ENCODE measurements at regions not wholly inside any gene's neighbourhood (a gene's known extent, or its start where the extent isn't known, plus 50 kb on each side); places are given as distances from the start of the nearest gene placed in this dataset.
"Not testable (repeated sequence)": the region's sequence is repeated elsewhere in the genome, so short reads cannot be mapped to it uniquely, and the experiment has no call there.

DNA sequence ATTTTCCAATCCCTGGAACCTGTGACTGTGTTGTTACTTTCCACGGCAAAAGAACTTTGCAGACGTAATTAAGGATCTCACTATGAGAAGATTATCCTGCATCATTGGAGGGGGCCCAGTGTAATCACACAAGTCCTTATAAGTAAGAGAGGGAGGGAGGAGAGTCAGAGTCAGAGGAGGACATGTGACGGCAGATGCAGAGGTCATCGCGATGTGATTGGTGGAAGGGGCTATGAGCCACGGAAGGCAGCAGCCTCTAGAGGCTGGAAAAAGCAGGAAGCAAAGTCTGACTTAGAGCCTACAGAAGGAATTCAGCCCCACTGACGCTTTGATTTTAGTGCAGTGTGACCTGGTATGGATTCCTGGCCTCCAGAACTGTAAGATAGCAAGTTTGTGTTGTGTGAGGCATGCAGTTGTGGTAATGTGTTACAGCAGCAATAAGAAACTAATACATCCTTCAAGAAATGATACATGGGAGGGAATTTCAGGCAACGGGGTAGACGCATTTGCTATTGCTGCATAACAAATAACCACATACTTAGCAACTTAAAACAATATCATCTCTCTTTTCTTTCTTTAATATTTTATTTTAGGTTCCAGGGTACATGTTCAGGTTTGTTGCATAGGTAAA is 112.7 kb upstream of the SERPINE2 start:
- DNase-seq (ENCODE audit: low spot score in 2 of 2) (no peak), ATAC-seq (ENCODE audit: low read depth) (no peak)
- no peaks in the 10 kb centered on the region for H3K4me1 Mint-ChIP-seq
- peaks cover 8% of the 10 kb centered on the region for H3K27me3 Mint-ChIP-seq
- H3K27ac Mint-ChIP-seq, result no peak overlapping the region
- H3K4me3 Mint-ChIP-seq, result no peak overlapping the region
- H3K36me3 Mint-ChIP-seq, result no peaks in the 10 kb centered on the region
- H3K9me3 Mint-ChIP-seq, result peaks cover 1% of the 10 kb centered on the region

DNA sequence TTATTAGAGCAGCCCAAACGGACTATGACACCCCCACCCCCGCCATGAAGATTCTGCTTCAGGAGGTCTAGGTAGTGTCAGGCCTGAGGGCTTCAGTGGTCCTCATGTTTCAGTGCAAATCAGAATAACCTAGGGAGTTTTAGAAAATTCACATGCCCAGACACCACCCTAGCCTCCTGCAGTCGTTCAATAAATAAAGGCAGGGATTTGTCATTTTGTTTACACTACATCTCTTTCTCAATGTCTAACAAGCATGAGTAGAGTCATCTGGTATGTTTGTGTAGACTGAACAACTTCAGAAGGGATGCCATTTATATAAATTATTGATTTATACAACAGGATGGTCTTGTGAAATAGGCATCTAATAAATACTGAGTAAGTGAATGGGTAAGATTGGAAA is 112.1 kb upstream of the SERPINE2 start:
- Mint-ChIP-seq H3K4me1 (no peaks in the 10 kb centered on the region), H3K36me3 (no peaks in the 10 kb centered on the region), H3K4me3 (no peak overlapping the region)

DNA sequence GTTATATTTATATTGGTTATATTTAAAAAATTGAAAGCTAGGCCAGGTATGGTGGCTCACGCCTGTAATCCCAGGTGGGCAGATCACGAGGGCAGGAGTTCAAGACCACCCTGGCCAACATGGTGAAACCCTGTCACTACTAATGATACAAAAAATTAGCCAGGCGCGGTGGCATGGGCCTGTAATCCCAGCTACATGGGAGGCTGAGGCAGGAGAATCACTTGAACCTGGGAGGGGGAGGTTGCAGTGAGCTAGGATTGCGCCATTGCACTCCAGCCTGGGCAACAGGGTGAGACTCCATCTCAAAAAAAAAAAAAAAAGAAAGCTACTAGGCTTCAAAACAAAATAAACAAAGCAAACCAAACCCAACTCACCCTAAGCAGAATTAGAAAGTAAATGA is 109.0 kb upstream of the SERPINE2 start:
- H3K36me3 Mint-ChIP-seq; H3K4me1 Mint-ChIP-seq; ATAC-seq (ENCODE audit: low read depth): not testable (repeated sequence)

More for the DNA sequence above, 112.1 kb upstream of the SERPINE2 start:
- peaks cover 1% of the 10 kb centered on the region for H3K9me3 Mint-ChIP-seq
- DNase-seq (ENCODE audit: low spot score in 2 of 2) (no peak), ATAC-seq (ENCODE audit: low read depth) (no peak)
- peaks cover 8% of the 10 kb centered on the region for H3K27me3 Mint-ChIP-seq
- no peak overlapping the region for H3K27ac Mint-ChIP-seq

DNA sequence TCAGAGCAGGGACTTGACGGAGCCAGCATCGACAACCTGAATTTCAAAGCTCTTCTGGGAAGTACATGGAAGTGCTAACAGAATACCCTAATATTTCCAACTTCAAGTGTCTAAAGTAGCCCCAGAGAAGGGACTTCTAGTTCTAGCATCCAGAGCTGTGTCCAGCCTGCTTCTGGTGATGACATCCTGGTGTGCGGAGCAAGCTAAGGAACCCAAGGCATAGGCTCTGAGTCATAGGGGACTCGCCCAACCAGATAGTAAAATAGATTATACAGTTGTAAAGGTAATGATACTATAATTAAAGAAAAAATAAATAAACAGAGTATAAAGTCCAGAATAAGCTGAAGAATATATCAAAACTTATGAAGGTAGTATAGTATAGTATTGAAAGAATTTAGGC is 108.1 kb upstream of the SERPINE2 start:
- DNase-seq (ENCODE audit: low spot score in 2 of 2) (no peak), ATAC-seq (ENCODE audit: low read depth) (no peak)
- H3K27ac Mint-ChIP-seq, result no peak overlapping the region
- H3K27me3 Mint-ChIP-seq, result peaks cover 13% of the 10 kb centered on the region
- H3K36me3 Mint-ChIP-seq, result no peaks in the 10 kb centered on the region
- no peak overlapping the region for H3K4me3 Mint-ChIP-seq
- no peaks in the 10 kb centered on the region for H3K4me1 Mint-ChIP-seq
- H3K9me3 Mint-ChIP-seq, result peaks cover 1% of the 10 kb centered on the region

More for the DNA sequence above, 109.0 kb upstream of the SERPINE2 start:
- not testable (repeated sequence) for H3K27ac Mint-ChIP-seq; H3K4me3 Mint-ChIP-seq; DNase-seq (ENCODE audit: low spot score in 2 of 2); H3K27me3 Mint-ChIP-seq; H3K9me3 Mint-ChIP-seq

DNA sequence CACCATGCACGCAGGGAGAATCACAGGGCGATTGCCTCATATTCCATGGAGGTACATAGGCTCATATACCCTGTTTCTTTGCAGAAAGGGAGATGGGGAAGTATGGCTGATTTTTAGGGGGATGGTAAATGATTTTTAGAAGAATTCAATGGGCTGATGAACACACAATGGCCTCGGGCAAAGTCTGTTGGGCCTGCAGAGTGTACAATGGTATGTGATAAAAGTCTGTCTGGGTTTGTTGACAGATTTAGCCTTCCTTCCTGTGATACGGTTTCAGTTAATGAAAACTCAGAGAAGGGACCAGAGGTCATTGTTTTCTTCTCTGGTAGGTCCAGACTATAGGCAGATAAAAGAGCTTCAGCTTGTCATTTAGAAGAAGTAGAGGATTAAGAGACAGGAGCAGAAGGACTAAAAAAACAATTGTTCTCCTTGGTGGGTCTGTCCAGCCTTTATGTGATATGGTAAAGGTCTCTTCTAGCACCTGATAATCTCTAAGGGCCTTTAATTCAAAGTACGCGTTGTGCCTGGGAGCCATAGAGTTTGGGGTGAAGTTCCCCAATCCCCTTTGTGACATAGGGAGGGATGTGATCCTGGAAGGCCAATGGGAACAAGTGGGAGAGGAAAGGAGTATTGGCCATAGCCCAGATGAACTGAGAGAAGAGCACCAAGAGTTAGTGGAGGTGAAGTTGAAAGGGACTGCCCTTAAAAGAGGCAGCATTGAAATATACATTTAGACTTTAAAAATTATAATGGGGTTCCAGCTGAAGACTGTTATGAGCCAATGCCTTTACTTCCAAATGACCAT is 107.5 kb upstream of the SERPINE2 start:
- peaks cover 12% of the 10 kb centered on the region for H3K27me3 Mint-ChIP-seq
- no peaks in the 10 kb centered on the region for H3K4me1 Mint-ChIP-seq
- H3K9me3 Mint-ChIP-seq, result no peaks in the 10 kb centered on the region
- H3K36me3 Mint-ChIP-seq, result no peaks in the 10 kb centered on the region
- no peak overlapping the region for H3K4me3 Mint-ChIP-seq
- no peak overlapping the region for H3K27ac Mint-ChIP-seq
- DNase-seq (ENCODE audit: low spot score in 2 of 2) (no peak), ATAC-seq (ENCODE audit: low read depth) (no peak)

DNA sequence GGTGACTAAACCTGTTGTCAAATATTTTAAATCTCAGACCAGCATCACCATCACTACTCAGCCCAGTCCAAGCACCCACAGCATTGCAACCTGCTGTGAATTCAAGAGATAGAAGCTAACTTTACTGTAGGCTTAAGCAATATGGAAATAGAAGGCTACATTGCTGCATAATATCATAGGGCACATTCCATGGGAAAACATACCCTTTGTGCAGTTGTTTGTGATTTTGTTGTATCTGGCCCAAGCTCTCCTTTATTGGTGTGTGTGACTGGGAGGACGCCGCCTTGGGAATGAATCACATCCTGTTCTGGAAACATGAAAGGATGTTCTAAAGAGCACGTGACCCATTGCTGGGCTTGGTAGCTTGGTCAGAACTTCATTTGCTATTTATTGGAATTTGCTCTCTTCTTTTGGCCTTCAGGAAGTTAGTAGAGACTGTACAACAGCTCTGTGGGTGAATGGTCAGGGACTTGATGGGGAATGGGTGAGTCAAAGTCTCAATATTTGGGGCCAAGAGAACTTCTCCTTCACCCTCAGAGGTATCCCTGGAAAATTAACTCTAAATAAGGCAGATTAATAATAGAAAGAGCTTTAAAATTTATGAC is 106.8 kb upstream of the SERPINE2 start:
- Mint-ChIP-seq H3K9me3 (no peaks in the 10 kb centered on the region), H3K27ac (no peak overlapping the region), H3K36me3 (no peaks in the 10 kb centered on the region), H3K4me1 (no peaks in the 10 kb centered on the region), H3K27me3 (peaks cover 12% of the 10 kb centered on the region), H3K4me3 (no peak overlapping the region)
- DNase-seq (ENCODE audit: low spot score in 2 of 2), result no peak
- no peak for ATAC-seq (ENCODE audit: low read depth)

DNA sequence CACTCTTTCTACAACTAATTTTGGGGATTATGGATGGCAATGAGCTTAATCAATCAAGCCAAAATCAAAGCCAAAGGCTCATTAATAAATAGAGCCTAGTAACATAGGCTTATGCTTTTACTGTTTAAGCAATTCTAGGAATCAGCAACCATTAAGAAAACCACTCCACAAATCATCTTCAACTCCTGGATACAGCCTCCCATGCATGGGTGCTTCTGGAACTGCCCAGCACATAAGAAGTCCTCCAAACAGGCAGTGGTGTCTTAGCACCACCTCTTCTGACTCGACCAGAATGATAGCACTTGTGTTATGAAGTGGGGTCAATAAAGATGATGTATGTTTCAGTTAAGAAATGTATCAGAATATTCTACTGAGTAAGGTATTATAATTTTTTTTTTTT is 104.4 kb upstream of the SERPINE2 start:
- Mint-ChIP-seq H3K4me1 (no peaks in the 10 kb centered on the region), H3K36me3 (no peaks in the 10 kb centered on the region), H3K9me3 (no peaks in the 10 kb centered on the region), H3K27ac (no peak overlapping the region), H3K4me3 (no peak overlapping the region), H3K27me3 (peaks cover 8% of the 10 kb centered on the region)
- ATAC-seq (ENCODE audit: low read depth), result no peak
- no peak for DNase-seq (ENCODE audit: low spot score in 2 of 2)

DNA sequence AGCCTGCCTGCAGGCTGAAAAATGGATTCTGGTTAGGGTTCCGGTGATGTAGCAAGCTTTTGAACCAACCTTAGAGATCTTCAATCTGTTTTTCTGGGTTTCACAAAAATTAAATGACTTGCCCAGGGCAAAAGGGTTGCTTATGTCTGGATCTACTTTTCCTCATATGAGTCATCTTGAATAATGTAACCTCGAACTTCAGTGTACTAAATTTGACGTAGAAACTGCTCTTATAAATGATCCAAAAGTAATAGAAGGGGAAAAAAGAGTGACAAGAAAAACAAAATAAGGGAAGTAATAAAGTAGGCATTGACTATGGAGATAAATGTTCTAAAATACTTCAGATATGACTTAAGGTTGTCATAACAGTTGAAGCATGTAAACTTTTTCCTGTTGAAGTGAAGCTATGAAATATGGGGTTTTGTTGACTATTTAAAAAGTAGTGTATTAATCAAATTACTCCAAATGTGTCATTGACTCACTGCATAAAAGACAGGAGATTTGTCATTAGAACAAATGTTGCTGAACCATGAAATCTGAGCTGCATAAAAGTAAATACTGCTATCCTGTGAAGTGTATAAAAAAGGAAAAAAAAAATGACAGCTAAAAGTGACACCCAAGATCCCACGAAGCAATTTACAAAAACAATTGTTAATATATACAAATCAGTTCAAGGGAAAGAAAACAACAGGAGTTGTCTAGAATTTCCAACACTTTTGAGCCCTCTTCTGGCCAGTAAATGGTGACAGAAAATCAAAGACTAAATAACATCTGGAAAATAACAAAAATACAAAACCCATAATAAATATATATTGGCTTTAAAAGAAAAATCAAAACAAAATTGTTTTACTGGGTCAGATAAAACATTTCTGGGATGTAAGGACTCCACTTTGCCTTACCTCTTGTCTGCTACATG is 103.6 kb upstream of the SERPINE2 start:
- ATAC-seq (ENCODE audit: low read depth) (no peak), DNase-seq (ENCODE audit: low spot score in 2 of 2) (no peak)
- Mint-ChIP-seq H3K27ac (no peak overlapping the region), H3K36me3 (no peaks in the 10 kb centered on the region), H3K27me3 (peaks cover 8% of the 10 kb centered on the region), H3K9me3 (no peaks in the 10 kb centered on the region), H3K4me3 (no peak overlapping the region), H3K4me1 (no peaks in the 10 kb centered on the region)

DNA sequence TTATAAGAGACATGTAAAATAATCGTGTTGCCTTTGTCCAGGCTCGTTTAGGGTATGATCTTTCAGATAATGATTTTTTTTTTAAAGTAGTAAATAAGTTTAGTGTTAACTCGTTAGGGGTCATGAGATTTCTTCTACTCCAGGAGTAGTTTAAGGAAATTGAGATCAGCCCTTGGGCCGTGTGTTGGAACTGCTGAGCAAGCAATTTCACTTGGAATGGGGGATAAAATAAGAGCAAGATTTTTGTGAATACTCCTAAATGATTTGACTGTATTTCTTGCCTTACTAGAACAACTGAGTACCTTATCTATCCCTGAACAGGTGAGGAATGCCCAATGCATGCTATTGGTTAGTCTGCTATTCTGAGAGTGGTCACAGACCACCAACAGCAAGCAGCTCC is 102.2 kb upstream of the SERPINE2 start:
- Mint-ChIP-seq H3K27me3 (peaks cover 9% of the 10 kb centered on the region), H3K36me3 (no peaks in the 10 kb centered on the region), H3K27ac (no peak overlapping the region), H3K9me3 (peaks cover 2% of the 10 kb centered on the region), H3K4me1 (peaks cover 2% of the 10 kb centered on the region), H3K4me3 (no peak overlapping the region)
- DNase-seq (ENCODE audit: low spot score in 2 of 2) (no peak), ATAC-seq (ENCODE audit: low read depth) (no peak)

DNA sequence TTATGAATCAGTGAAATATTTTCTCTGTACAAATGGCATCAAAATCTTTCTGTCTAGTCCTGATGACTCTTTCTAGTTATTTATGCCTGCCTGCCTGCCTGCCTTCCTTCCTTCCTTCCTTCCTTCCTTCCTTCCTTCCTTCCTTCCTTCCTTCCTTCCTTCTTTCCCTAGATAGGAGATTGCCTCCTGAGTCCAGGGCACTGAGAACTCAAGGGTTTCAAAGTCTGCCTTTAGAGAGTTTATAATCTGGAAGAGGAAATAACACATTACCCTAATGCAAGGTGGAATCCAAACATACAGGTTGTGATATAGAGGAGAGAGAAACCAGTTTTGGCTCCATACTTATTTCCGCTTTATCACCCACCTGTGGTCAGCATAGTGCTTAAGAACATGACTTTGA is 98.1 kb upstream of the SERPINE2 start:
- peaks cover 12% of the 10 kb centered on the region for H3K27me3 Mint-ChIP-seq
- peaks cover 2% of the 10 kb centered on the region for H3K9me3 Mint-ChIP-seq
- no peak for DNase-seq (ENCODE audit: low spot score in 2 of 2)
- ATAC-seq (ENCODE audit: low read depth), result no peak
- H3K36me3 Mint-ChIP-seq, result no peaks in the 10 kb centered on the region
- no peak overlapping the region for H3K27ac Mint-ChIP-seq
- peaks cover 2% of the 10 kb centered on the region for H3K4me1 Mint-ChIP-seq
- no peak overlapping the region for H3K4me3 Mint-ChIP-seq

DNA sequence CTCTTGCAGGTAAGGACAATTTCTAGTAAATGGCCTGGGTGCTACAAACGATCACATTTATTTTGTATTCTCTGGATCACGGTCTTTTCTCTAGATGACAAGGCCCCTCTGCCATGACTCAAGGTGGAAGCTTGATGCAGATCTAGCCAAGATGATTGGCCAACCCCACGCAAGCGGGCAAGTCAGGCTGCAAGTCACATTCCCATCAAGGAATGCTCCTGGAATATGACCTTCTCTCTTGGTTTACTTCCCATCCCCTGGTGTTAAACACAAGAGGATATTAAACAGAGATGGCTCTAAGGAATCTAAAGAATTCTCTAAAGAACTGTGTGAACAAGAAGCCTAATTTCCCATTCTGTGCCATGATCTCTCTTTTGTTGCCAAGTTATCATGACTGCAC is 97.3 kb upstream of the SERPINE2 start:
- H3K4me3 Mint-ChIP-seq, result no peak overlapping the region
- H3K9me3 Mint-ChIP-seq, result peaks cover 2% of the 10 kb centered on the region
- peaks cover 12% of the 10 kb centered on the region for H3K27me3 Mint-ChIP-seq
- no peak overlapping the region for H3K27ac Mint-ChIP-seq
- DNase-seq (ENCODE audit: low spot score in 2 of 2), result no peak
- no peaks in the 10 kb centered on the region for H3K36me3 Mint-ChIP-seq
- H3K4me1 Mint-ChIP-seq, result peaks cover 2% of the 10 kb centered on the region
- ATAC-seq (ENCODE audit: low read depth), result no peak

DNA sequence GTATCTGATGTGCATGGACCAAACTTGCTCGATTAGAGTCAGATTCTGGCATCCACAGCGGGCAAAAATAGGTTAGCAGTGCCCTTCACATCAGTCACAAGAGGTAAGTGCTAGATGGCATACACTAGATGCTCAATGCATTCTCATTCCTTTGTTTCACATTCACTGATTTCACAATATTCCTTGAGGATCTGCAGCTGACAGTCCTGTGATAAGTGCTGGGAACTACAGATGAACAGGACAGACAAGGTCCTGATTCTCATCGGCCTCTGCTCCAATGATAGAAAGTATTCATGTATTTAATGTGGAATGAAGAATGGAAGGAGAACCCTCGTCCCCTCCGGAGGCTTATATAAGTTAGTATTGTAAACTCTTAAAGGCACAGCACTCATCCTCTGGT is 96.8 kb upstream of the SERPINE2 start:
- Mint-ChIP-seq H3K4me3 (no peak overlapping the region), H3K27ac (no peak overlapping the region), H3K27me3 (peaks cover 14% of the 10 kb centered on the region), H3K36me3 (no peaks in the 10 kb centered on the region), H3K4me1 (peaks cover 2% of the 10 kb centered on the region), H3K9me3 (peaks cover 2% of the 10 kb centered on the region)
- DNase-seq (ENCODE audit: low spot score in 2 of 2), result no peak
- no peak for ATAC-seq (ENCODE audit: low read depth)

DNA sequence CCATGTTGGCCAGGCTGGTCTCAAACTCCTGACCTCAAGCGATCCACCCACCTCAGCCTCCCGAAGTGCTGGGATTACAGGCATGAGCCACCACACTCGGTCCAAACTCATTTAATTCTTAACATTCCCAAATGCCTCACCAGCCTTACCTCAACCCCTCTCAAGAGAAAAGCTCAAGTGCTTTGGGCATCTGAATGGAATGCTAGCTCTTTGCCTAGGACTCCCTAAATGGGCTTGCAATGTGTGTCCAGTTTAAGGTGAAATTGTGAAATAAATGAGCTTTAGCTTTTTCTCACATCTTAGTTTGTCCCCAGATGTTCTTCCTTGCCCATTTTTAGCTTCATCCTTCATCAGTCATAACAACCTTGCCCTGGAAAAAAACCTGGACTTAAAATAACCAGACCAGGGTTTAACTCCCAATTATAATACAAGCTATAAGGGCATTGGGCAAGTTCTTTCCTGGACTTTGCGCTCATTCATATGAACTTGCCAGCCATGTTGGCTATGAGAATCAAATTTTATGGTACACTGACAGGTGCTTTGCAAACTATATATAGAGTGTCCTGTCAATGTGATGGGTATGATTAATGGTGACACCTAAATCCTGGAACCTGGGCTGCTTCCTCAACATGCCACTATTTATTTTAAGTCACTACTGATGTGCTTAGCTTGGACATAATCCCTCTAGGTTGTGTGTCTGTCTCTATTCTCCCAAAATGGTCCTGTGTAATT is 95.1 kb upstream of the SERPINE2 start:
- Mint-ChIP-seq H3K4me3 (no peak overlapping the region), H3K27me3 (peaks cover 16% of the 10 kb centered on the region), H3K27ac (no peak overlapping the region), H3K36me3 (no peaks in the 10 kb centered on the region), H3K4me1 (peaks cover 2% of the 10 kb centered on the region), H3K9me3 (peaks cover 2% of the 10 kb centered on the region)
- no peak for DNase-seq (ENCODE audit: low spot score in 2 of 2)
- ATAC-seq (ENCODE audit: low read depth), result no peak

All from memory B cell (primary cell).